Activated naive CD4-positive, alpha-beta T cell (primary cell): ENCODE measurements at regions not wholly inside any gene's neighbourhood (a gene's known extent, or its start where the extent isn't known, plus 50 kb on each side); places are given as distances from the start of the nearest gene placed in this dataset.

Experiments
- DNase-seq, 4 experiments: peaks; one replicate each; lab custom pipeline; 2025; lab: John Stamatoyannopoulos, UW

DNA sequence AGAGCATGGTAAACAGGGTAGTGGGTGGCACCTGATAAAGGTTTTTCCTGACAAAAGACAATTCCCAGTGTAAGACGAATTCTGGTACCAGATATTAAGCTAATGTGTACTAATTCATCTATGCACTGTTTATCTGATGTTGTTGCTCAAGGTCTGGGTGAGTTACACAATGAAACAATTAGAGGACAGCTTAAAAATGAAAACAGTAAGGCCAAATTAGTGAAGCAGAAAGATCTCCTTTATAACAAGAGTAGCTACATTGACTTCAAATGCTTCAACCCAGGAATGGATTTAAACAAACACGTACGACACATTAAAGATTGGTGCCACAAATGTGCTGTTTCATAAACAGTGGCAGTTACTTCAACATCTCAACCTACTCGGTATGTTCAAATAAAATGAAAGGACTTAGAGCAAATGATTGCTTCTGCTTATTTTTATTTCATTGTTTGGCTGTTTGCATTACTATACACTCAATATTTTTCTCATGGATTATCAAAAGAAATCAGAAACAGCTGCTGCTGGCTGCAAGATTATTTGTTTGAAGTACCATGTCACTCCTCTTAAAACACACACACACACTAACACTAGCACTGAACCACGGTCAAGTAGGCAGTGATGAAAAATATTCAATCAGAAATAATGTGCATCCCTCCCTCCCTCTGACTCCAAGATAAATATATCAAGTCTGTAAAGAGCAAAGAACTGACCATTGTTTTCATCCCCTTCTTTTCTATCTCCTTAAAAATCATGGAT lies 94.4 kb upstream of the RND3 start:
- DNase-seq = no peak

DNA sequence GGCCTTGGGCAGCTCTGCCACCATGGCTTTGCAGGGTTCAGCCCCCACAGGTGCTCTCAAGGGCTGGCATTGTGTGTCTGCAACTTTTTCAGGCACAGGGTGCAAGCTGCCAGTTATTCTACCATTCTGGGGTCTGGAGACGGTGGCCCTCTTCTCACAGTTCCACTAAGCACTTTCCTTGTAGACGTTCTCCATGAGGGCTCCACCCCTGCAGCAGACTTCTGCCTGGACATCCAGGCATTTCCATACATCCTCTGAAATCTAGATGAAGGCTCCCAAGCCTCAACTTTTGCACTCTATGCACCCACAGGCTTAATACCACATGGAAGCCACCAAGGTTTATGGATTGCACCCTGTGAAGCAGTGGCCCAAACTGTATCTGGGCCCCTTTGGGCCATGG lies 91.0 kb upstream of the RND3 start:
- DNase-seq = no peak

DNA sequence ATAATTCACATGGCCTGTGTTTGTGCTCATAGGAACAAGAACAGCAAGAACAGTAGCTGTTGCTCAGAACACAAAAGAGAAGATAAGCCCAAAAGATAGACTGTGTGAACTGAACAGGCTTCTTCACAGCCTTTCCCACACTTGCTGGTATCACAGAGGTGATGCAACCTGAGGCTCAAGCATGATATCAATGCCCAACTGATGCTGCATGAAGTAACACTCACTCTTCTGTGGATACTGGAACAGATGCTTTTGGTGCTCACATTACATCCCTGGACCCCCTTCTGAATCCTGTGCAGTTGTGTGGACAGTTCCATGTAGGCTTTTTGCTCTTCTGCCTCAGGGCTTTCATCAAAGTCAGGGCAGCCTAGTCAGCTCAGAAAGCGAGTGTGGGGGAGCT lies 88.4 kb upstream of the RND3 start:
- DNase-seq = no peak

DNA sequence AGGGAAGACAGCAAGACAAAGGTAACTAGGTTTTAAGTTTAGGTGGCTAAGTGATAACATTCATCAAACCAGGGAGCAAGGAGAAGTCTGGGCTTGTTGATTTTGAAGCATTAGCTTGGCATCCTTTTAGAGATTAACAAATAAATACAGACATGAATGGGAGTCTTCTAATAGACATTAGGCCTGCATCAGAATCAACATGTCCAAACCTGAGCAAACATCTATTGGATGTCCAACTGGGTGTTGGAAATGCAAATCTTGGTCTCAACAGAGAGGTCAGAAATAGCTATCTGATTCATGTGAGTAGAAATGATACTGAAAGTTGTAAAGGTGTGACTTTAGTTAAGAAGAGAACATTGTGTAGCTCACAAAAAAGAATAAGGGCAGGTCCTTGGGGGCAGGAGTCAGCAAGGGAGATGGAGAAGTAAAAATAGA lies 85.5 kb upstream of the RND3 start:
- DNase-seq = no peak

DNA sequence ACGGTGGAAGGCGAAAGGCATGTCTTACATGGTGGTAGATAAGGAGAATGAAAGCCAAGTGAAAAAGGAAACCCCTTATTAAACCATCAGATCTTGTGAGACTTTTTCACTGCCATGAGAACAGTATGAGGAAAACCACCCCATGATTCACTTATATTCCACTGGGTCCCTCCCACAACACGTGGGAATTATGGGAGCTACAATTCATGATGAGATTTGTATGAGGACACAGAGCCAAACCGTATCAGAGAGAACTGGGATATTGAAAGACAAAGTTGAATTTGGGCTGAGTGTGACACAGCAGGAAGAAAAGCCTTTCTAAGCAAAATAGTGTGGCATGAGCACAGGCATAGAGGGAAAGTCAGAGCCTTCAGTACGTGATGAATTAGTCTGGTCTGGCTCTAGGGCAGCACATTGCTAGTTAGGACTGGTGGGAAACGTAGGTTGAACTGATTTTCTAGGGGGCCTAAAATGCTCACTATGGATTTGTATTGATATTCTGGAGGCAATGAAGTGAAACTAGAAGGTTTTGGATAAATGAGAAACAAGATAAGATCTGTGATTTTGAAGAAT lies 84.8 kb upstream of the RND3 start:
- DNase-seq = no peak

DNA sequence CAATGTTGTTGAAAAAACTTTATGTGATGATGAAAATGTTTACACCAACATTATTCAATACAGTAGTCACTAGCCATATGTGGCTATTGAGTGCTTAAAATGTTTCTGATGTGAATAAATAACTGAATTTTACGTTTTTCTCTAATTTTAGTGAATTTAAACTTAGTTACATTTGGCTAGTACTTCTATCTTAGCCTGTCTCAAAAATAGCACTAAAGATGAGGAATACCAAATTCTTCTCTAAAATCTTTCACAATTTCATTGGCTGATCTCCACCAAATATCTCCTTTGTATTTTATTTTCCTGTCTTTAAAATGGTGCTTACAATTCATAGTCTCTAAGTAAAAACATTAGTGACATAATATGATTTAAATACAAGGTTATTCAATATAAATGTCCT lies 83.7 kb upstream of the RND3 start:
- DNase-seq = no peak

DNA sequence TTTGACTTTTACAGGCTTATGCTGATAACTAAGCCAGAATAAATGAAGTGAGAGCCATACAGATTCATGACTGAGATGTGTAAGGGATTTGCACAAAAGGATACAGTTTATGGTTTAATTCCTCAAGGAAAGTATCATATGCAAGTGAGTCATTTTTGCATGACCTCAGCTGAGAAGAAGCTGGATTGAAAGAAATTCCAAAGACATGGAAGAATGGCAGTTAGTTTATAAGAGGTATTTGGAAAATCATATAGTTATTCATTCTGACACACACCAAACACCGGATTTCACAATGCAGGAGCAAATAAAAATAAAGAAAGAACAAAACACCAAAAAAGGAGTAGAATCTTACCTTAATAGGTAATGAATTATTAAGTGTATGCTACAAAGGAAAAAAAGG lies 83.2 kb upstream of the RND3 start:
- no peak for DNase-seq

DNA sequence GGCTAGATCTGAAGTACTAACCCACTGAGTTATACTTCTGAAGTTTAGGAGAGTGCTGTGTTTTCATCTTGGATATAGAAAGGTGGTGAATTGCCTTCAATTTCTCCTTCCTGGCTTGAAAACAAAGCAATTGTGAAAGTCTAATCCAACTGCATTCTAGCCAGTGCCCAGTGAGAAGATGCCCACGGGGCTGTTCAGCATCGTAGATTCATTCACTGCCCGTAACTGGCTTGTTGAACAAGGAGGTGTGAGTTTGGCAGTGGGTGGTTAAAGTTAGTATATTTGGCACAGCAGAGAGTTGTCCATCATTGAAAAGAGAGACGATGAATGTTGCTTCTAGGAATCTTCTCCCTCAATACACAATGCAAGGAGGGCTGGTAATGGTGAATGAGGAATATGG lies 82.3 kb upstream of the RND3 start:
- DNase-seq = no peak

DNA sequence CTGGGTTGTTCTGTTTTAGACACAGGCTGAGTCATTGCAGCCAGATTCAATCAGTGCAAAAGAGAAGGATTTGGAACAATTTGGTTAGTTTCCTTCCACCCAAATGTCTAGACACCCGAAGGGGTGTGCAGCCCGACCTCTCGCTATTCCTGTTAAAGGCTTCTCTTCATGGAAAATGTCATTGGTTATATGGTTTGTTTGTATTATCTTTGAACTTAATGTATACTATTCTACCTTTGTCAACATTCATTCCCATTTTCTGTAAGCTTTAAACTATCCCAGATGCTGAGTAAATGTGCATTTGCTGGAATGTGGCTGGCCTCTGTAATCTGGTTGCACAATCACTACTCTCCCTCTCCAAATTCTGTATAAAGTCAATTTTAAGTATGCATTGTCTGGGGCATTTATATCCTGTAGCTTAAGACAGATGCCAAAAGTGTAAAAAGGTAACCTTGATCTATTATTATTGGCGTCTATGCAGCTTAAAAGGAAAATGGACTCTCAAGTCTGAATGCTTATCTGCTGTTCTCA lies 80.4 kb upstream of the RND3 start:
- DNase-seq = no peak

DNA sequence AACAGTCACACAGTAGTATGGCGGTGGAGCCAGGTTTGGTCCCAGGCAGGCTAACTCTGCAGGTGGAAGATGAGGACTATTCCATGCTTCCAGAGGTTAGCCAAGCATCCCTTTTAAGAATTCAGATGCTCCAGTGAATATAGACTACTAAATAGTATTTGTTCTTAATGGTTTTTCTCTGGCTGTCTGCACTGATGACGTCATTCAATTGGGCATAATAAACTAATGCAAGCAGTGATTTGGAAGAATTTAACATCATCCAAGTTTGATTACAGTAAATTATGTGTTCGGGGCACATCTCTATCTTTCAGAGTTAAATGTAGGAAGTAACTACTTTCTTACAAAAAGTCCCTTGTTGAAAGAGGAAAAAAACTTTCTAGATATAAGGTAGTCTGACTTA lies 78.8 kb upstream of the RND3 start:
- no peak for DNase-seq

DNA sequence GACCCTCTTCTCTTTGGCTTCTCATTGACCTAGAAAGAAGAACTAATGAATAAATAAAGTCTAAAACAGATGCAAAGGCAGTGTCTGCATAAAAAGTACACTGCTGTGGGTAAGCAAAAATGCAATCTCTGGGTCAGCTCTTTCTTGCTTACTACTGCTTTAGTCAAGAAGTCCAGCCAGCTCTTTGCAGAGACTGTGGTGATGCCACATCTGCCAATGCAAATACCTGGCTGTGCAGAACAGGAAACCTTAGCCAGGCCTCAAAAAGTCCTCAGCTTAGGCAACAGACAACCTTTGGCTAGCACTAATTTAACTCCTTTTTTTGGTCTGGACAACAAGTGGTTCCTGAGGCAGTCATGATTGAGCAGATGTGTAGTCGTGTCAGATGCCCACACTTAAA lies 73.6 kb upstream of the RND3 start:
- DNase-seq = no peak

DNA sequence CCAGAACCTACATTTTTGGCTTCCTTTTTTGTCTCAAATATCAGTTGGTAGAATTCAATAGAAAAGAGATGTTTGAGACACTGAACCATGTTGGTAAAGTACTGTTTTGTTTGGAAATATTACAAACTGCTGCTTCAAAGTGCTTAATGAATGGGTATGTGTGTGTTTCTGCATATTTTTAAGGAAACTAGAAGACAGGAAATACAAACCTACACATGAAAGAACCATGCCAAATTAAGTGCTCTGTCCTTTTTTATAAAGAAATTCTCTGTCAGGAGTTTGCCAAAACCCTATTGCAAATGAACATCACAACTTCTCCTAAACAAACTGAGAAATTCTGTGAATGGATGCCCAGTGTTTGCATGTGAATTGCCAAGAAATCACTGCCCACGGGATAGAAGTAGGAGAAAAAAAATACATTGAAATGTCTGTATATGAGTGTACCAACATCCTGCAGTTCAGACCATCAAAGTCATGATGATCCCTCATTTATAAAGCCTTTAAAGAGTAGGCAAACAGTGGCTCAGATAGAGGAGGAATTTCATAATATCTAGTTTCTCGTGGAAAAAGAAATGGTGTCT lies 69.6 kb upstream of the RND3 start:
- DNase-seq = no peak

DNA sequence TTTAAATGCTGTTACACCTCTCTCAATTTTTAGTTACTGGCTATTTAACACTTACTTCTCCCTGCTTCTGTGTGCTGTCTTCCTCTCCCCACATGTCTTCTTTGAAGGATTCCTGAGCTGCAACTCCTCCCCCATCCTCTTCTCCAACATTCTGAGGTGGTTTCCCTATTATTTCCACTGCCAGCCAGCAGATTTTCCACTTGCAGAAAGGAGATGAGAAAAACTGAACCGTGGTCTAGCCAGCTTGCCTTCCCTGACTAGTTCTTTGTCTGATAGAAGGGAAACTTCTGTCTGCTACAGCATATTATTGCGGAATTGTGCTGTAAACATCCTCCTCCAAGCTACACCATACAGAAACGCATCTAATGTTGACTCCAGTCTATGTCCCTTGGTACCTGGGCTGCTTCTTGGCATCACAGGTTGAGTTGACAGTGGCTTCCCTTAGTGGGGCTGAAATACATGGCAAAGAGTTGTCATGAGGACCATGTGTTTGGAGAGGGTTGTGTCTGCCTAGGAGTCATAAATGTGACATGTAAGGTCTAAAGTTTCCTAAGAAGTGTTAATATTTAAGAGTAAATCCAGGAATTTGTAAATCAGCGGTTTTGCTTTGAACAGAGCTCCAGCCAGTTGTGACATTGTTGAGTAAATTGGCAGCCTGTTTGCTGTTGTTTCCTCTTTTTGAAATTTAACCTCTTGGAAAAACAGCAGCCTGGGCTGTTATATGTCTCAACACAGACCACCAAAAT lies 68.3 kb upstream of the RND3 start:
- no peak for DNase-seq

DNA sequence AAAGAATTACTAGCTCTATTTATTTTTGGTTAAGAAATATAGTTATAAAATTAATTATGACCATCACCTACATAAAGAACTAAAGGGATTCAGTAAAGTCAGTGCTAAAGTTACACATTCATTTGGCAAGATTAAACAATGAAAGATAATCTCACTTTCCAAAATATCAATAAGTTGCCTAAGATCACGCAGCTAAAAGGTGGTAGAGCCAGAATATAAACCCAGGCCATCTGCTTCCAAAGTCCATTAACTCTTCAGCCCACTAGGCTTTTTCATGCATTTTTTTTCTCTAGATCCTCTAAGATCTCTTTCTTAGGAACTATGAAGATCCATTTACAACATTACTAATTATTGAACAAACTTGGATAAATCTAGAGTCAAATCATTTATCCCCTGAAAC lies 66.6 kb upstream of the RND3 start:
- no peak for DNase-seq

DNA sequence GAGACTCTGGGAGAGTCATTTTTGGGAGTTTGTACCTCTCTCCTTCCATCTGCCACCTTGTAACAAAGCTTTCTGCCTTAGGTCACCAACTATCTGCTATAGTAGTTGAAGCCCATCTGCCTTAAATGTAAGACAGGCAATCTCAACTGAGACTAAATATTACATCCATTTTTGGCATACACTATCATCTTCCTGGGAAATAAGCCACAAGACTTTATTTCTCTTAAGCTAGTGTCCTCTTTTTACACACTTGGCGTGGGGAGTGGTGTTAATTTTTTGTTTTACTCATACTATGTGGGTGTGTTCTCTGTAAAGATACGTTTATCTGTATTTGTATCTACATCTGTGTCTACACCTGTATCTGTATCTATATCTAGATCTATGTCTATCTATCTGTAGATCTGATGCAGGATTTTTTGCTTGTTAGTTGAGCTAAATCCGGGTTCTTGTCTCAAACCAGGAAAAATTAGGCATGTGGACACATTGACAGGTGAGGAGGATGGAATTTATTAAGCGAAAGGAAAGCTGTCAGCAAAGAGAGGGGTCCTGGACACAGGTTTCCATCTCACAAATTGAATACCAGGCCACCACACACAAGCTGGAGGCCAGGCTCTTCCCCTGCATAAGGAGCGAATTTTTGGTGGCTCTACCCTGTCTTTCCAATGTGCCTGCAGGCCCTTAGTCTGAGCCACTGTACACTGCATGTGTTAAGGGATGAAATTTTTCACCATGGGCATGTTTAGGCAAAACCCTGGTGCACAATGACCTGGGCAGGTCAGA lies 64.8 kb upstream of the RND3 start:
- no peak for DNase-seq

DNA sequence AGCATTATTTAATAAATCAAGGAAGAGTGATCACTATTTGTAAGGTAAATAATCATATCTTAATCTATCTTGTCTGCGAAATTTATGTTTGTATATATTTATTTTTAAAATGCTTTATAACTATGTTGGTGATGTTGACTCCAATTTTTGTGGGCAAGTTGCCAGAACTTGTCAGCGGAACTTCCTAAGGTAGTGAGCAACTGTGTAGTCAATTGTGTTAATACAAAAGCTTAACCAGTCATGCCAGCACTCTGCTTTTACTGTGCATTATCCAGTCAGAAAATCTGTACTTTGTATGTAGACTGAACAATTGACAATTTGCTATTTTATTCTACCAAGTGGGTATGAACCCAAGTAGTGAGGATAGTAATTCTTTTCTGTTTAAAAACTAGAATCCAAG lies 61.9 kb upstream of the RND3 start:
- DNase-seq = no peak

DNA sequence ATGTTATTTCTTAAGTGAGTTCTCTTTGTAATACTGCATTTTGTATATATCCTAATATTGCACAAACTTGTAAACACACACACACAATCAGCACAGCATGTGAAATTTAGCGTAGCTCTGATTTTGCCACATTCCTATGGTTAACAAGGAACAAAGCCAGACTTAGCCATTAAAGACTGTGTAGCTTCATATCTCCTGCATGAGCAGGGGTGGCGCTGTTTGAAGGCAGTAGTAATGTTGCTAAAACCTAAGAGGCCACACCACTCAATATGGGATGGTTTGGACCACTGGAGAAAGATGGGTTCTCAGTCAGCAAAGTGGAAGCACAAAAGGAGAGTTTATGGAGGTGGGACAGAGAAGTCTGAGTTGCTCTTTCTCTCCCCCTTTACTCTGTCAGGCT lies 61.1 kb upstream of the RND3 start:
- no peak for DNase-seq

DNA sequence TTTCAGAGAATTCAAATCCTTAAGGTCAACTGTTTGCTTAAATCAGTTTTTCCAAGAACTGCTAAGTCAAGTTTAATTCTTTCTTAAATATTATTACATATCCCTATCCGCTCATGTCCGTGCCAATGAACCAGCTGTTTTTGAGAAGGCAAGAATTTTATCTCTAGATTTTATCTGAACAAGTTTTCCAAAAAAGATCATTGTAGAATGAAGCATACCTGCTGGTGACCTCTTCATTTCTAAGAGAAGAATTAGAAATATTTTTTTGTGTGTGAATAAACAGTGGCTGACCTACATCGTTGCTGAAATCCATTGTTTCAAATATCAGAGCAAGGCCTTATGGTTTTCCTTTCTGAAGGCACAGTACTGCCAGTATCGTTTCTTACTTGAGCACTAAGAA lies 58.4 kb upstream of the RND3 start:
- no peak for DNase-seq

DNA sequence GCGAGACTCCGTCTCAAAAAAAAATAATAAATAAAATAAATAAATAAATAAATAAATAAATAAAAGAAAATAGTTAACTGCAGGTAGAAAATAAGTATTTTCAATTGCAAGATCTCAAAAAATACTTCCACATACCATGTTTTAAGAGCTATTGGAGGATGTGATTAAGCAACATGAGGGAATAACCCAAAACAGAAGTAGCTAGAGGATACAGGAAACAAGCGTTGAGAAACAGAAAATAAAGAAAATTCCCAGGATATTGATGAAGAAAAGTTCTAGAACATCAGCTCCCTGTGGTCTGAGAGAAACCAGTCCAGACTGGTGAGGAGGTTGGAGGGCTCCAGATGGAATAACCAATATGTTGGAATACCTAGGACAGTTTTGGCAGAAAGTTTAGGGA lies 57.3 kb upstream of the RND3 start:
- no peak for DNase-seq

DNA sequence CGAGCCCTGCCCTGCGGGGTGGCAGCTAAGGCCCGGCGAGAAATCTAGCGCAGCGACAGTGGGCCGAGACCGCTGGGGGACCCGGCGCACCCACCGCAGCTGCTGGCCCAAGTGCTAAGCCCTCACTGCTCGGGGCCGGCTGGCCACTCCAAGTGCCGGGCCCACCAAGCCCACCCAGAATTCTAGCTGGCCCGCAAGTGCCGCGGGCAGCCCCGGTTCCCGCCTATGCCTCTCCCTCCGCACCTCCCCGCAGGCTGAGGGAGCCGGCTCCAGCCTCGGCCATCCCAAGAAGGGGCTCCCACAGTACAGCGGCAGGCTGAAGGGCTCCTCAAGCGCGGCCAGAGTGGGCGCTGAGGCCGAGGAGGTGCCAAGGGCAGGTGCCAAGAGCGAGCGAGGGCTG lies 55.2 kb upstream of the RND3 start:
- no peak for DNase-seq

DNA sequence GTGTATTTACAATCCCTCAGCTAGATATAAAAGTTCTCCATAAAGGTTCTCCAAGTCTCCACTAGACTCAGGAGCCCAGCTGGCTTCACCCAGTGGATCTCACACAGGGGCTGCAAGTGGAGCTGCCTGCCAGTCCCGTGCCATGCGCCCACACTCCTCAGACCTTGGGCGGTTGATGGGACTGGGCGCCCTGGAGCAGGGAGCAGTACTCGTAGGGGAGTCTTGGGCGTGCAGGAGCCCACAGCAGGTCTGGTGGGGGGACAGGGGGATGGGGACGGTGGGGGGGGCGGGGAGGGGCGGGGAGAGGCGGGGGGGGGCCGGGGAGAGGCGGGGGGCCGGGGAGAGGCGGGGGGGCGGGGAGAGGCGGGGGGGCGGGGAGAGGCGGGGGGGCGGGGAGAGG lies 54.7 kb upstream of the RND3 start:
- DNase-seq = no peak

DNA sequence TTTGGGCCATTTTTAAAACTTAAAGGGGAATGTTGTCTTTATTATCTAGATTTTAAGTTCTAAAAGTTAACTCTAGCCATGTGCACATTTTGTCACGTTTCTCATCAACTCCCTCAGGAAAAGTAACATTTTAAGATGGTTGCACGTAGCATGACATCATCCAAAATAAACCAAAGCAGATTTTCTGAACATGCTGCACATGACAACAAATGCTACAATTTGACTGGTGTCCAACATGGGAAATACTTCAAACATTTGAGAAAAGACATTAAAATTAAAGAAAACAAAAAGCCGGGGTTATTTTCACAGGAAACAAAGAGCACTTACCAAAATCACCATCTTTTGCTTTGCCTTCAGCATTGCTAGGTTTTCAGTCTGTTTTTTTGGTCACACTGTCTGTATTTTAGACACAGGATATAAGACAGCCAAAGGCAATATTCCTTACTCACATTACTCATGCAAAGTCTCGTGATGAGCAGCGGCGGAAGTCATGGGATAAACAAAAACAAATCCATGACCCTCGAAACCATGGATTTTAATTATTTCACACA lies 51.3 kb upstream of the RND3 start:
- no peak for DNase-seq
